Activated T-cell treated with anti-CD3 and anti-CD28 coated beads, Interleukin-2, amount 50 U/mL, for 48 hours (primary cell): ENCODE measurements at regions not wholly inside any gene's neighbourhood (a gene's known extent, or its start where the extent isn't known, plus 50 kb on each side); places are given as distances from the start of the nearest gene placed in this dataset.

Experiments
- DNase-seq, 2 experiments: peaks; one replicate each; pipeline ENCODE4 v3.0.0-alpha.2; 2020

- no peak for DNase-seq
Measured at GRCh38 chr14:42437809-42438208, 831.1 kb downstream of the LRFN5 start.

- DNase-seq: no peak
Measured at GRCh38 chr14:42429401-42429800, 822.7 kb downstream of the LRFN5 start.

- no peak for DNase-seq
Measured at GRCh38 chr14:42428996-42429395, 822.3 kb downstream of the LRFN5 start.

- no peak for DNase-seq
Measured at GRCh38 chr14:42424501-42424900, 817.8 kb downstream of the LRFN5 start.

- no peak for DNase-seq
Measured at GRCh38 chr14:42421377-42422078, 814.9 kb downstream of the LRFN5 start.

- no peak for DNase-seq
Measured at GRCh38 chr14:42420071-42420470, 813.4 kb downstream of the LRFN5 start.

- DNase-seq: no peak
Measured at GRCh38 chr14:42407153-42407552, 800.5 kb downstream of the LRFN5 start.

GRCh38 chr14:42391146-42391834 is 784.6 kb downstream of the LRFN5 start:
- DNase-seq: no peak

- DNase-seq: no peak
Measured at GRCh38 chr14:42378880-42379279, 772.2 kb downstream of the LRFN5 start.

- DNase-seq: no peak
Measured at GRCh38 chr14:42378274-42378673, 771.6 kb downstream of the LRFN5 start.

- no peak for DNase-seq
Measured at GRCh38 chr14:42374332-42374731, 767.7 kb downstream of the LRFN5 start.

- no peak for DNase-seq
Measured at GRCh38 chr14:42370056-42370455, 763.4 kb downstream of the LRFN5 start.

GRCh38 chr14:42368234-42368633 is 761.6 kb downstream of the LRFN5 start:
- no peak for DNase-seq

- DNase-seq: no peak
Measured at GRCh38 chr14:42353315-42353714, 746.6 kb downstream of the LRFN5 start.

- no peak for DNase-seq
Measured at GRCh38 chr14:42335918-42336317, 729.2 kb downstream of the LRFN5 start.

- no peak for DNase-seq
Measured at GRCh38 chr14:42334931-42335330, 728.3 kb downstream of the LRFN5 start.

- no peak for DNase-seq
Measured at GRCh38 chr14:42323426-42323825, 716.8 kb downstream of the LRFN5 start.

- DNase-seq: no peak
Measured at GRCh38 chr14:42322531-42323284, 716.0 kb downstream of the LRFN5 start.

- no peak for DNase-seq
Measured at GRCh38 chr14:42319996-42320395, 713.3 kb downstream of the LRFN5 start.

GRCh38 chr14:42316693-42317092 is 710.0 kb downstream of the LRFN5 start:
- no peak for DNase-seq

- no peak for DNase-seq
Measured at GRCh38 chr14:42311876-42312275, 705.2 kb downstream of the LRFN5 start.

- DNase-seq: no peak
Measured at GRCh38 chr14:42307239-42307825, 700.7 kb downstream of the LRFN5 start.

GRCh38 chr14:42299692-42300091 is 693.0 kb downstream of the LRFN5 start:
- no peak for DNase-seq

- no peak for DNase-seq
Measured at GRCh38 chr14:42293180-42293579, 686.5 kb downstream of the LRFN5 start.
